GM12864 (cell line): ENCODE measurements at regions not wholly inside any gene's neighbourhood (a gene's known extent, or its start where the extent isn't known, plus 50 kb on each side); places are given as distances from the start of the nearest gene placed in this dataset.

Source experiments
- DNase-seq: peaks from one replicate; pipeline ENCODE4 v3.0.0-alpha.2; 2011; ENCODE audit warnings: low read depth
- H3K4me3 ChIP-seq: 2 replicates; pipeline ENCODE4 v1.5.1; 2011; ENCODE audit warnings: mild to moderate bottlenecking, low read depth, low read length, control low read depth
- TF ChIP-seq, protein P1 (sequence below): IDR thresholded peaks from 2 replicates; pipeline ENCODE4 v1.5.1; 2011; ENCODE audit warnings: low read depth, mild to moderate bottlenecking, moderate library complexity, low read length, control low read depth, inconsistent platforms; ENCODE audit errors: missing control alignments

DNA sequence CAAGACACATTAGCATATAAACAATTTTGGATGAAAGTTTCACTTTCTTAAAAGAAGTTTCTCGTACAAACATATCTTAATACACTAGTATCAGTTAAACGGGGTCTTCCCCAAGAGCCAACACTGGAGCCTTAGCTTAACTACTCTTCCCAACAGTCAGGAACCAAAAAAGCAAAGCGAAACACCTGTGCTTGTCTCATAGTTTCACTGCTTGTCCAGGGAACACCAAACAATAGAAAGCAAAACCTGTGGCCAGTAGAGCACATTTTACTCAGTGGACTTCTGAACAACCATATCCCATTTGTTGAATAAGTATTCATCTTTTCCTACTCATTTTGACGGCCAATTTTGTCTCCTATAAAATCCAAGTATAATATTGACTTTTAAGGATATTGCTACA lies 391.4 kb downstream of the ELAVL2 start:
- TF ChIP-seq, protein P1, sequence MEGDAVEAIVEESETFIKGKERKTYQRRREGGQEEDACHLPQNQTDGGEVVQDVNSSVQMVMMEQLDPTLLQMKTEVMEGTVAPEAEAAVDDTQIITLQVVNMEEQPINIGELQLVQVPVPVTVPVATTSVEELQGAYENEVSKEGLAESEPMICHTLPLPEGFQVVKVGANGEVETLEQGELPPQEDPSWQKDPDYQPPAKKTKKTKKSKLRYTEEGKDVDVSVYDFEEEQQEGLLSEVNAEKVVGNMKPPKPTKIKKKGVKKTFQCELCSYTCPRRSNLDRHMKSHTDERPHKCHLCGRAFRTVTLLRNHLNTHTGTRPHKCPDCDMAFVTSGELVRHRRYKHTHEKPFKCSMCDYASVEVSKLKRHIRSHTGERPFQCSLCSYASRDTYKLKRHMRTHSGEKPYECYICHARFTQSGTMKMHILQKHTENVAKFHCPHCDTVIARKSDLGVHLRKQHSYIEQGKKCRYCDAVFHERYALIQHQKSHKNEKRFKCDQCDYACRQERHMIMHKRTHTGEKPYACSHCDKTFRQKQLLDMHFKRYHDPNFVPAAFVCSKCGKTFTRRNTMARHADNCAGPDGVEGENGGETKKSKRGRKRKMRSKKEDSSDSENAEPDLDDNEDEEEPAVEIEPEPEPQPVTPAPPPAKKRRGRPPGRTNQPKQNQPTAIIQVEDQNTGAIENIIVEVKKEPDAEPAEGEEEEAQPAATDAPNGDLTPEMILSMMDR = no peak
- no peak overlapping the region for H3K4me3 ChIP-seq
- DNase-seq = no peak

DNA sequence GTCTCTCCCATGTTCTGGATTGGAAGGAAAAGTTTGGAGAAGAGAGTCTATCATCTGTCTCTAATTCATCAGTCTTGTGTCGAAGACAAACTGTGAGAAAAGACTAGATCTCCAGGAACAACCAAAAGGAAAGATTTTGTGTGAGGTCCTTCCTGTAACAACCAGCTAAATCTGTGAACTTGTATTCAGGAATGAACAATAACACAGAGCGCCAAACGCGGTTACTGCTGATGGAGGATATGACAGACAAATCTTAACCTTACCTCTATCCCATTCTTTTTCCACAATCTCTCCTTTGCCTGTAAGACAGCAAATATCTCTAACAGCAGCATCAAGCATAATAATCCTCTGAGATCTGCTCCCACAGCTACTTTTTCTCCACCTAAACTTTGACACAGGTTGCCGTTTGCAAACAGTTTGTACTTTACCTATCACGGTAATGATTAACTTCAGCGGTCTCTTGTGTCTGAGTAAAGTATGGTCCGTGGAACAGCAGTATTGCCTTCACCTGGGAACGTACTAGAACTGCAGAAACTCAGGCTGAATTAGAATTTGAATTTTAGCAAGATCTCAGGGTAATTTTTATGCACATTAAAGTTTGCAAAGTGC lies 387.6 kb downstream of the ELAVL2 start:
- DNase-seq = no peak
- H3K4me3 ChIP-seq = no peak overlapping the region
- TF ChIP-seq, protein P1 = no peak

DNA sequence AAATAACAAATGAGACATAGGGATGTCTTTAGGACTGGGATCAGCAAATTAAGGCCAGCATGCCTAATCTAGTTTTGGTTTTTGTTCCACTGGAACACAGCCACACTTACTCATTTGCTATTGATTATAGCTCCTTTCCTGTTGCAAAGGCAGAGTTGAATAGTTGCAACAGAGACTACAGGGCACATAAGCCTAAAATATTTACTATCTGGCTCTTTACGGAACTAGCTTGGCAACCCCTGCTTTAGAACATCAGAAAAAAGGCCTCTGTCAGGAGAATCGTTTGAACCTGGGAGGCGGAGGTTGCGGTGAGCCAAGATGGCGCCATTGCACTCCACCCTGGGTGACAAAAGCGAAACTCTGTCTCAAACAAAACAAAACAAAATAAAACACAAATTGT lies 384.8 kb downstream of the ELAVL2 start:
- TF ChIP-seq, protein P1 = no peak
- DNase-seq = no peak
- H3K4me3 ChIP-seq = no peak overlapping the region

DNA sequence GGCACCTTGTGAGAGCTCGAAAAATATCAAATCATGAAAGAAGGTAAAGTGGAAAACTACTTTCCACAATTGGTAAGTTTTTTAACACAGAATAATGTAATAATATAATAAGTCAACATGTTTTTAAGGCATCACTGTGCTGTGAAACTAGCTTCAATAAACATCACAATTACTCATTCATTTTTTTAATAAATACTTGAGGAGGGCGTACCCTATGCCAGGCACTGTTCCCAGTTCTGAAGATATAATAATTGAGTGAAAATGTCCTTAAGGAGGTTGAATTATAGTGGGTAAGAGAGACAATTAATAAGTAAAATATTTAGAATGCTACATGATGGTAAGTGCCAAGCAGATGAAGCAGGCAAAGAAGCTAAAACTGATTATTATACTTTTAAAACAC lies 381.4 kb downstream of the ELAVL2 start:
- DNase-seq = no peak
- TF ChIP-seq, protein P1 = no peak
- no peak overlapping the region for H3K4me3 ChIP-seq

DNA sequence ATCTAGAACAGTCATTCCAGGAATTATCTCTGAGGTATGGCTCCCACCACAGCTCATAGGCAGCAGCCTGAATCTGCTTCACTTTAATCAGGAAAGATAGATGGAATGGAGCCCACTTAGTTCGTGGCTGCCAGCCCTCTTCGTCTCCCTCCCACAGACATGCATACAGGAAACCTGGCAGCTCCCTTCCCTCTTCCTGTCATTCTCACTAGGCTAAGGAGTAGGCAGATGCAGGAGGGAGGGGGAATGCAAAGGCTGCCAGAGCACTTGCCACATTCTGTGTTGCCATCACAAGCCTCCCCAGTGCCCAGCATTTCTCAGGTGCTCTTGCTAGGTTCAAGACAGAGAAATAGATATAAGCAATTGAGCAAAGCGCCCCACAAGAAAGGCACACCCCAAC lies 378.9 kb downstream of the ELAVL2 start:
- TF ChIP-seq, protein P1 = no peak
- no peak overlapping the region for H3K4me3 ChIP-seq
- DNase-seq = no peak

DNA sequence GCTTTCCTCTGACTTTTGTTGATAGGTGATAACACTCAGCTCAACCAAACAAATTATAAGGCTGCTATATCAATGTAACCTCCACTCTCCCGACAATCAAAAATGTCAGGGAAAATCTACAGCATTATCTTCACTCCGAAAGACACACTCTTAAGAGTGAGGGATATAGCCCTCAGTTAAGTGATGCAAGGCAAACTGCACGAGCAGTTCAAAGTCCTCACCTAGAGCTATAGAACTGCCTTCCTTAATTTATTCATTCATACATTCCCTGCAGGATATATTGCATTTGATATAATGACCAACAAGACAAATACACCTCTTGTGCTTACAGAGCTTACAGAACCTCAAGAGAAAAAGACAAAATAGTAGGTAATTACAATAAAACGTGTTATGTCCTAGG lies 378.1 kb downstream of the ELAVL2 start:
- no peak overlapping the region for H3K4me3 ChIP-seq
- TF ChIP-seq, protein P1 = no peak
- no peak for DNase-seq

DNA sequence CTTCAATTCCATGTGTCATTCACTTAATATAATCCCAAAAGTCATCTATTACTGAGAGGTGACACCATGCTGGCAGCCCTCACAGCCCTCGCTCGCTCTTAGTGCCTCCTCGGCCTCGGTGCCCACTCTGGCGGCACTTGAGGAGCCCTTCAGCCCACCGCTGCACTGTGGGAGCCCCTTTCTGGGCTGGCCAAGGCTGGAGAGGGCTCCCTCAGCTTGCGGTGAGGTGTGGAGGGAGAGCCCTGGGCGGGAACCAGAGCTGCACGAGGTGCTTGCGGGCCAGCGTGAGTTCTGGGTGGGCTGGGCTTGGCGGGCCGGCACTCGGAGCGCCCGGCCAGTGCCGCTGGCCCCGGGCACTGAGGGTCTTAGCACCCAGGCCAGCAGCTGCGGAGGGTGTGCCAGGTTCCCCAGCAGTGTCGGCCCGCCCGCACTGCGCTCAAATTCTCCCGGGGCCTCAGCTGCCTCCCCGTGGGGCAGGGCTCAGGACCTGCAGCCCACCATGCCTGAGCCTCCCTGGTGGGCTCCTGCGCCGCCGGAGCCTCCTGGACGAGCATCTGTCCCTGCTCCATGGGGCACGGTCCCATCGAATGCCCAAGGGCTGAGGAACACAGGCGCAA lies 374.1 kb downstream of the ELAVL2 start:
- TF ChIP-seq, protein P1 = no peak
- H3K4me3 ChIP-seq = no peak overlapping the region
- DNase-seq = no peak
